ENCODE measurements at regions not wholly inside any gene's neighbourhood (a gene's known extent, or its start where the extent isn't known, plus 50 kb on each side); places are given as distances from the start of the nearest gene placed in this dataset.

DNA sequence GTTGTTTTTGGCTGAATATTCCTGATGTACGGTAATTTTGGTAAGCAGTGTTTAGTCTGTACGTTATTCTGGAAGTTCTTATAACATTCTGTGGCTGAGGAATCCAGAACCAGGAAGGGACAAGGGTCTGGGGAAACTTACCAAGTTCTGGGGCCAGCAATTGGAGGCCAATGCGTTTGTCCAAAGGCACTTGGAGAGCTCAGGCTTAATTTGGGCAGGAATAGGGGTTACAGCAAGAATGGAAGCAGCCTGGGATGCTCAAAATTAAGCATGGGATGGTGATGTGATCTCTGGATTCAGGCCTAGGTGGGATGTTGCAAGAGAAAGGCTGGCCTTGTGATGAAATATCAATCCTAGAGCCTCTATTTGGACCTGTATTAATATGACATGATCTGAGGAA is 235.2 kb upstream of the NOX3 start:
- H3K4me3 ChIP-seq (ENCODE audit: control insufficient read depth in 2 of 3, extremely low read depth in 1 of 3, insufficient read depth in 2 of 3, low read depth in 1 of 3, low read length in 3 of 3) = no peak overlapping the region
- no peaks in the 10 kb centered on the region for H3K79me2 ChIP-seq (ENCODE audit: control insufficient read depth, insufficient read depth, low read length)
- no peak overlapping the region for H3K4me2 ChIP-seq (ENCODE audit: control insufficient read depth, extremely low read depth, insufficient read depth, low read depth, low read length)
- DNase-seq (ENCODE audit: low read depth, low spot score) (no peak), FAIRE-seq (no peak)
- TF ChIP-seq, protein P1, sequence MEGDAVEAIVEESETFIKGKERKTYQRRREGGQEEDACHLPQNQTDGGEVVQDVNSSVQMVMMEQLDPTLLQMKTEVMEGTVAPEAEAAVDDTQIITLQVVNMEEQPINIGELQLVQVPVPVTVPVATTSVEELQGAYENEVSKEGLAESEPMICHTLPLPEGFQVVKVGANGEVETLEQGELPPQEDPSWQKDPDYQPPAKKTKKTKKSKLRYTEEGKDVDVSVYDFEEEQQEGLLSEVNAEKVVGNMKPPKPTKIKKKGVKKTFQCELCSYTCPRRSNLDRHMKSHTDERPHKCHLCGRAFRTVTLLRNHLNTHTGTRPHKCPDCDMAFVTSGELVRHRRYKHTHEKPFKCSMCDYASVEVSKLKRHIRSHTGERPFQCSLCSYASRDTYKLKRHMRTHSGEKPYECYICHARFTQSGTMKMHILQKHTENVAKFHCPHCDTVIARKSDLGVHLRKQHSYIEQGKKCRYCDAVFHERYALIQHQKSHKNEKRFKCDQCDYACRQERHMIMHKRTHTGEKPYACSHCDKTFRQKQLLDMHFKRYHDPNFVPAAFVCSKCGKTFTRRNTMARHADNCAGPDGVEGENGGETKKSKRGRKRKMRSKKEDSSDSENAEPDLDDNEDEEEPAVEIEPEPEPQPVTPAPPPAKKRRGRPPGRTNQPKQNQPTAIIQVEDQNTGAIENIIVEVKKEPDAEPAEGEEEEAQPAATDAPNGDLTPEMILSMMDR (optimal IDR thresholded peaks at IDR 0.05 in 1 of 3, IDR thresholded peaks at IDR 0.05 in 1 of 3, conservative IDR thresholded peaks at IDR 0.05 in 1 of 3; ENCODE audit: extremely low read depth in 1 of 3, insufficient read depth in 2 of 3, low read length in 3 of 3) = no peak
- no peak for TF ChIP-seq EZH2 (IDR thresholded peaks at IDR 0.05; ENCODE audit: low read length)
- H3K9me1 ChIP-seq (ENCODE audit: control insufficient read depth, extremely low read depth, insufficient read depth, low read length) = no peaks in the 10 kb centered on the region
- dilution Hi-C loops (cut with MboI; ENCODE audit: extremely low pct_ligation_motif_present, low sequenced_read_pairs) = no loop called here
- H3K27me3 ChIP-seq (ENCODE audit: control insufficient read depth, extremely low read depth, insufficient read depth, low read length) = no peaks in the 10 kb centered on the region
- no peak overlapping the region for H3K9ac ChIP-seq (ENCODE audit: control insufficient read depth, extremely low read depth, insufficient read depth, low read length)
- H3K9me3 ChIP-seq (ENCODE audit: control insufficient read depth, low read depth, low read length) = no peaks in the 10 kb centered on the region
- no peak overlapping the region for H2AFZ ChIP-seq (ENCODE audit: control insufficient read depth, low read length)
- H4K20me1 ChIP-seq (ENCODE audit: control insufficient read depth, extremely low read depth, insufficient read depth, low read length) = no peaks in the 10 kb centered on the region
- H3K27ac ChIP-seq (ENCODE audit: control insufficient read depth, insufficient read depth, low read length) = no peak overlapping the region
- H3K36me3 ChIP-seq (ENCODE audit: control insufficient read depth in 2 of 2, extremely low read depth in 1 of 2, insufficient read depth in 2 of 2, low read length in 2 of 2) = no peaks in the 10 kb centered on the region
- H3K4me1 ChIP-seq (ENCODE audit: control insufficient read depth, extremely low read depth, insufficient read depth, low read length) = no peaks in the 10 kb centered on the region

DNA sequence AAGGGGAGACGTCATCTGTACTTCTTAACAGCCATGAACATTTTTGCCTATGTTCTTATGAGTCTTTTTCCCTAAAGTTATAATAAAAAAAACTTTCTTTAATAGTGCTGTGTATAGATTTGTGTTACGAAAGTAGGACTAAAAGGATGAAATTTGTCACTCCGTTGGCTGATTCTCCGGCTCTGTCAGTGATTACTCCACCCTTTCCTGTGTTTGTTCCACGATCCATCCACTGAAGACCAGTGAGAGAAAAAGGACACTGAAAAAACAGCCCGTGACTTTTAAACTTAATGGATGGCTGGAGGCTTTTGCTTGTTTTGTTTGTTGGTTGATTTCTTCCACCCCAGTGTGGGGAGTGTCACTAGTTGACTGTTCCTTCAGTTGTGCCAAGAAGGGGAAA is 232.0 kb upstream of the NOX3 start:
- DNase-seq (ENCODE audit: low read depth, low spot score) = no peak
- Histone ChIP-seq H3K4me2 (ENCODE audit: control insufficient read depth, extremely low read depth, insufficient read depth, low read depth, low read length) (no peak overlapping the region), H4K20me1 (ENCODE audit: control insufficient read depth, extremely low read depth, insufficient read depth, low read length) (no peaks in the 10 kb centered on the region), H3K9ac (ENCODE audit: control insufficient read depth, extremely low read depth, insufficient read depth, low read length) (no peak overlapping the region), H3K9me1 (ENCODE audit: control insufficient read depth, extremely low read depth, insufficient read depth, low read length) (no peaks in the 10 kb centered on the region), H3K4me3 (ENCODE audit: control insufficient read depth in 2 of 3, extremely low read depth in 1 of 3, insufficient read depth in 2 of 3, low read depth in 1 of 3, low read length in 3 of 3) (no peak overlapping the region), H2AFZ (ENCODE audit: control insufficient read depth, low read length) (no peak overlapping the region), H3K27me3 (ENCODE audit: control insufficient read depth, extremely low read depth, insufficient read depth, low read length) (no peaks in the 10 kb centered on the region), H3K9me3 (ENCODE audit: control insufficient read depth, low read depth, low read length) (no peaks in the 10 kb centered on the region), H3K27ac (ENCODE audit: control insufficient read depth, insufficient read depth, low read length) (no peak overlapping the region), H3K79me2 (ENCODE audit: control insufficient read depth, insufficient read depth, low read length) (no peaks in the 10 kb centered on the region), H3K36me3 (ENCODE audit: control insufficient read depth in 2 of 2, extremely low read depth in 1 of 2, insufficient read depth in 2 of 2, low read length in 2 of 2) (no peaks in the 10 kb centered on the region), H3K4me1 (ENCODE audit: control insufficient read depth, extremely low read depth, insufficient read depth, low read length) (no peaks in the 10 kb centered on the region)
- dilution Hi-C loops (cut with MboI; ENCODE audit: extremely low pct_ligation_motif_present, low sequenced_read_pairs) = no loop called here
- TF ChIP-seq, protein P1 (optimal IDR thresholded peaks at IDR 0.05 in 1 of 3, IDR thresholded peaks at IDR 0.05 in 1 of 3, conservative IDR thresholded peaks at IDR 0.05 in 1 of 3; ENCODE audit: extremely low read depth in 1 of 3, insufficient read depth in 2 of 3, low read length in 3 of 3) = no peak
- no peak for TF ChIP-seq EZH2 (IDR thresholded peaks at IDR 0.05; ENCODE audit: low read length)
- FAIRE-seq = no peak

All from keratinocyte (primary cell).